ENCODE measurements at regions not wholly inside any gene's neighbourhood (a gene's known extent, or its start where the extent isn't known, plus 50 kb on each side); places are given as distances from the start of the nearest gene placed in this dataset.

DNA sequence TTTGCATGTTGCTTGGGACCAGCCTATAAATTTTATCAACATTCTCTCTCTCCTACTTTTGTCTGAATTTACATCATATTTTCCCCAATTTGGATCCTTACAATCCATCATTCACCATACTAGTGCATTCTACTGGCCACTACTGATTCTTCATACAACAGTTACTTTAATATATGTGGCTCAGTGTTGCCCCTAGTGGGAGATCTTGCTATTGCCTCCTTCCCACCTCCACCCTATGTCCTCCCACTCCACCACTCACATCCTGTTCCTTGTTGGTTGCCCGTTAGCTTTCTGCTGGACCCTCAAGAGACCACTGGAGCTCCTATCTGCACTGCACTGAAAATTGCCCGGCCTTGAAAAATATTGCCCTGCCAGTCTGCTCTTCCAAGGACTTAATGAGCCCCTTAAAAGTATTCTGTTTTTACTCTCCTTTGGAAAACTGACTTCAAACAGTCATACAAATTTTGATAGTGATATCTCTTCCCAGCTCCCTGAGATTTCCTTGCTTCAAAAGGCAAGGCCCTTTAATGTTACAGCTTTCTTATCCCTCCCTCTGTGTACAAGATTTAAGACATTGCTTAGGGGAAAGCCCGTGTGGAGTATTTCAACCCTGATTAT is 243.2 kb upstream of the TMEM229A start:
- H3K36me3 Mint-ChIP-seq (ENCODE audit: low read depth): no peaks in the 10 kb centered on the region
- TF ChIP-seq, protein P1, sequence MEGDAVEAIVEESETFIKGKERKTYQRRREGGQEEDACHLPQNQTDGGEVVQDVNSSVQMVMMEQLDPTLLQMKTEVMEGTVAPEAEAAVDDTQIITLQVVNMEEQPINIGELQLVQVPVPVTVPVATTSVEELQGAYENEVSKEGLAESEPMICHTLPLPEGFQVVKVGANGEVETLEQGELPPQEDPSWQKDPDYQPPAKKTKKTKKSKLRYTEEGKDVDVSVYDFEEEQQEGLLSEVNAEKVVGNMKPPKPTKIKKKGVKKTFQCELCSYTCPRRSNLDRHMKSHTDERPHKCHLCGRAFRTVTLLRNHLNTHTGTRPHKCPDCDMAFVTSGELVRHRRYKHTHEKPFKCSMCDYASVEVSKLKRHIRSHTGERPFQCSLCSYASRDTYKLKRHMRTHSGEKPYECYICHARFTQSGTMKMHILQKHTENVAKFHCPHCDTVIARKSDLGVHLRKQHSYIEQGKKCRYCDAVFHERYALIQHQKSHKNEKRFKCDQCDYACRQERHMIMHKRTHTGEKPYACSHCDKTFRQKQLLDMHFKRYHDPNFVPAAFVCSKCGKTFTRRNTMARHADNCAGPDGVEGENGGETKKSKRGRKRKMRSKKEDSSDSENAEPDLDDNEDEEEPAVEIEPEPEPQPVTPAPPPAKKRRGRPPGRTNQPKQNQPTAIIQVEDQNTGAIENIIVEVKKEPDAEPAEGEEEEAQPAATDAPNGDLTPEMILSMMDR (IDR thresholded peaks at IDR 0.05): peak; percentile 53
- no peaks in the 10 kb centered on the region for H3K9me3 Mint-ChIP-seq
- H3K27ac Mint-ChIP-seq: no peak overlapping the region
- DNase-seq: peak; percentile 34
- H3K27me3 Mint-ChIP-seq (ENCODE audit: low read depth, poor library complexity): no peaks in the 10 kb centered on the region
- no peaks in the 10 kb centered on the region for H3K4me1 Mint-ChIP-seq
- no peak overlapping the region for H3K4me3 Mint-ChIP-seq

DNA sequence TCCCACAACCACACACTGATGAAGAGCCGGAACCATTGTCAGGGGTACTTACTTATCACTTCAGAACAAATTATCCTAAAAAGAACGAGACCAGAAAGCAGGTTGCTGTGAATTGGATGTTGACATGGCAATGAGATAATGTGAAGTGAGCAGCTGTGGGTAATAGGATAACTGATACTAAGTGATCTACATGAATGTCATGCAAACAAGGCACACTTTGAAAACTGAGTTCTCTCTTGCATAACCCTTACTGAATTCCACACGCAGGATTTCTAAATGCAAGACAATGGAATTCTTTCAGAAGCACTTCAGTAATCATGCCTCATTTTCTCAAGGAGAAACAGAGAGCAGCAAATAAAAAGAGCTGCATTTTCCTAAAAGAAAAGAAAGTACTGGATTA is 242.5 kb upstream of the TMEM229A start:
- H3K9me3 Mint-ChIP-seq: no peaks in the 10 kb centered on the region
- DNase-seq: no peak
- no peaks in the 10 kb centered on the region for H3K36me3 Mint-ChIP-seq (ENCODE audit: low read depth)
- no peaks in the 10 kb centered on the region for H3K27me3 Mint-ChIP-seq (ENCODE audit: low read depth, poor library complexity)
- no peak overlapping the region for H3K4me3 Mint-ChIP-seq
- TF ChIP-seq, protein P1 (IDR thresholded peaks at IDR 0.05): no peak
- H3K4me1 Mint-ChIP-seq: no peaks in the 10 kb centered on the region
- H3K27ac Mint-ChIP-seq: no peak overlapping the region

DNA sequence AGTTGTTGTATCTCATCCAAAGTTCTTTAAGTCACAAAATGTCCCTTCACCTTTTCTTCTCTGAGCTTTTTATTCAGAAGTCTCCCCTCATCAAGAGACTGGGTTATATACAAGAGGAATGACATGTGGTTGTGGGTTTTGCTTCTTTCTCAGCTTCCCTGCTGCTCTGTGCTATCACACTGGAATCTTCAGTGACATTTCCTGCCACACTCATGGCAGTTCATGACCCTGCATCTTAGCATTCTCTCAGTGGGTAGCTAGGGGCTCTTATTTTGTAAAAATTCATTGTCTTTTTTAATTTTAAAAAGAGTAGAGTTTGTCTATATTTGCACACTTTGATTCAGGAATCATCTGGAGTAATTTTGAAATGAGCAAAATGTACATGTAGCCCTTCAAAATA is 236.9 kb upstream of the TMEM229A start:
- TF ChIP-seq, protein P1 (IDR thresholded peaks at IDR 0.05): no peak
- Mint-ChIP-seq H3K27ac (no peak overlapping the region), H3K9me3 (no peaks in the 10 kb centered on the region), H3K27me3 (ENCODE audit: low read depth, poor library complexity) (no peaks in the 10 kb centered on the region), H3K4me1 (no peaks in the 10 kb centered on the region), H3K4me3 (no peak overlapping the region), H3K36me3 (ENCODE audit: low read depth) (no peaks in the 10 kb centered on the region)
- no peak for DNase-seq

DNA sequence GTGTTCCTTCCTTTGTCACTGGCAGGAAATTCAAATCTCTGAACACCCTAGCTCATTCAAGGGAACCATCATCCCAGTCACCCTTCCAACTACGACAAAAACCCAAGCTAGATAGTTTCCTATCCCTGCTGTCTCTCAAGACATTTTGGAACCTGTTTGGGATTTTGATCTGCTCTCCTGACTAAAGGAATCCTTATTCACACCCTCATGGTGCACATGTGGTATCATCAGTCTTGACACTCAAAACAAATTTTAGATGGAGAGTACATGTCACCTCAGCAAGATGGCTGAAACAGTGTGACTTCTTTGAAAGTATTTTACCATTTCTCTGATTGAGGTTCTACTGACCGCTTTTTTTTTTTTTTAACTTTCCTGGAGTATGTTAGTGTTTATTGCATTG is 234.3 kb upstream of the TMEM229A start:
- no peak overlapping the region for H3K4me3 Mint-ChIP-seq
- no peaks in the 10 kb centered on the region for H3K36me3 Mint-ChIP-seq (ENCODE audit: low read depth)
- no peaks in the 10 kb centered on the region for H3K4me1 Mint-ChIP-seq

DNA sequence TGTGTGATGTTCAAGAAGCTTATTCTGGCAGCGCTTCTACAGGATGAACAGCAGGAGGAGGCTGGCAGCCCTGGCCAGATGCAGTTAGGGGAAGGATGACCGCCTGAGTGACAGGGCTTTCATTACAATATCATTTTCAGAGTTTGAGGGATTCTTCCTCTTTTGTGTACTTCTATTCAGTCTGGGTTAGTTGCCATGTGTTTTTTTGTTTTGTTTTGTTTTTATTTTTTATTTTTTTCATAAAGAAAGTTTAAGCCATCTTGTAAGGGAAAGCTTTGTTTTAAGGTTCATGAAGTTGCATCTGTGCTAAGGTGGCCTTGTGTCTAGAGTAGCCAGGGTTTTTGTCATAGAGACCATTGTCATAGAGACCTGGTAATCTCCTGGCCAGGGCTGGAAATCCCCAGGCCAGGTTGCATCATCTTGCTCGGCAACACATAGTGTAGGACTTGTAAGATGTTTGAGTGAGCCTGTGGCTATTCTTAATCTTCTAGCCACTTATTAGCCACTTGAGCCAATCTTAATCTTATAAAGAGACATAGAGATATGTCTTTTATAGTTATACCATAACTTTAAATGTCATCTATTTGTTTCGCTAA is 230.5 kb upstream of the TMEM229A start:
- no peak for DNase-seq
- no peak overlapping the region for H3K27ac Mint-ChIP-seq
- no peaks in the 10 kb centered on the region for H3K4me1 Mint-ChIP-seq
- H3K36me3 Mint-ChIP-seq (ENCODE audit: low read depth): no peaks in the 10 kb centered on the region
- no peaks in the 10 kb centered on the region for H3K9me3 Mint-ChIP-seq
- H3K27me3 Mint-ChIP-seq (ENCODE audit: low read depth, poor library complexity): no peaks in the 10 kb centered on the region
- no peak overlapping the region for H3K4me3 Mint-ChIP-seq
- TF ChIP-seq, protein P1 (IDR thresholded peaks at IDR 0.05): no peak

More for the DNA sequence above, 234.3 kb upstream of the TMEM229A start:
- no peak for DNase-seq
- Mint-ChIP-seq H3K27ac (no peak overlapping the region), H3K9me3 (no peaks in the 10 kb centered on the region), H3K27me3 (ENCODE audit: low read depth, poor library complexity) (no peaks in the 10 kb centered on the region)
- TF ChIP-seq, protein P1 (IDR thresholded peaks at IDR 0.05): no peak

DNA sequence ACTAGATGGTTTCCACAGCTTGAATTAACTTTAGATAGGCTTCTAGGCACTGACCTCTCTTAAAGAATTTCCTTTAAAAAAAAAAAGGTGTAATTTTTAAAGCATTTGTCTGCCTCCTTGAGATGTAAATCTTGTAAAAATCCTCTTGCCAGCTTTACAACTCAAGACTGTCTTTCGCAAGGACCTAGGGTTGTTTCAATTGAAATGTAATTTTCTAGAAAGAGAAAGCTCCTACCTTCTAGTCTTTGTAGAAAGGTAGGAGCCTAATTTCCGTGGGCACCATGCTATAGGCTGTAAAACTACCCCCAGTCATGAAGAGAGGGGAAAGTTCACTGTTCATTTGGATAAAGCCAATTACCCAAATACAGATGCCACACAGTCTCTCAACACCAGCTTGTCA is 228.8 kb upstream of the TMEM229A start:
- H3K4me3 Mint-ChIP-seq: no peak overlapping the region
- H3K36me3 Mint-ChIP-seq (ENCODE audit: low read depth): no peaks in the 10 kb centered on the region
- H3K9me3 Mint-ChIP-seq: no peaks in the 10 kb centered on the region
- no peaks in the 10 kb centered on the region for H3K27me3 Mint-ChIP-seq (ENCODE audit: low read depth, poor library complexity)
- no peak overlapping the region for H3K27ac Mint-ChIP-seq
- TF ChIP-seq, protein P1 (IDR thresholded peaks at IDR 0.05): no peak
- no peak for DNase-seq
- no peaks in the 10 kb centered on the region for H3K4me1 Mint-ChIP-seq
